K562 (cell line): ENCODE measurements at regions not wholly inside any gene's neighbourhood (a gene's known extent, or its start where the extent isn't known, plus 50 kb on each side); places are given as distances from the start of the nearest gene placed in this dataset.

Source experiments
- BRCA1 ChIP-seq, 2 experiments: fragments of 450-650 bp in 1 of 2; sonication (generic) in 1 of 2; formaldehyde crosslinking in 1 of 2; IDR thresholded peaks; 2 replicates each; pipeline versions ENCODE4 v1.5.0 to v1.6.1; 2017 to 2020; ENCODE audit warnings: mild to moderate bottlenecking in 1 of 2, missing genetic modification reagents in 1 of 2
- CREB1 ChIP-seq, 2 experiments: sonication (generic) in 1 of 2; formaldehyde crosslinking in 1 of 2; IDR thresholded peaks; 2 replicates each; pipeline versions ENCODE4 v1.6.1 to v1.8.0; 2012 to 2022; ENCODE audit warnings: inconsistent platforms in 1 of 2, mild to moderate bottlenecking in 1 of 2, missing genetic modification reagents in 1 of 2, moderate library complexity in 1 of 2
- CTCF ChIP-seq, 3 experiments: IDR thresholded peaks in 2 of 3; conservative IDR thresholded peaks in 1 of 3; 2 replicates each; pipeline ENCODE4 v1.5.1; 2011 to 2012; ENCODE audit warnings: low read length in 3 of 3, mild to moderate bottlenecking in 3 of 3, control low read depth in 2 of 3, improper control_type of control experiment in 1 of 3, inconsistent platforms in 1 of 3, low read depth in 1 of 3, mixed read lengths in 1 of 3, moderate library complexity in 1 of 3; ENCODE audit not compliant: insufficient read depth in 2 of 3
- FOXK1 ChIP-seq: sonication (generic); formaldehyde crosslinking; IDR thresholded peaks from 2 replicates; pipeline ENCODE4 v1.8.0; 2022; ENCODE audit warnings: missing genetic modification reagents, mild to moderate bottlenecking, borderline replicate concordance
- POLR2A ChIP-seq: fragments of 450-650 bp; conservative IDR thresholded peaks from 2 replicates; pipeline ENCODE4 v1.6.1; 2016
- RCOR1 ChIP-seq, 2 experiments: IDR thresholded peaks; 2 replicates each; pipeline ENCODE4 v1.6.1; 2012; ENCODE audit warnings: low read depth in 2 of 2, low read length in 2 of 2, borderline replicate concordance in 1 of 2, improper control_type of control experiment in 1 of 2
- SIN3A ChIP-seq, 2 experiments: fragments of 150-350 bp in 1 of 2; IDR thresholded peaks; 2 replicates each; pipeline ENCODE4 v1.6.1; 2011 to 2016; ENCODE audit warnings: borderline replicate concordance in 2 of 2, low read depth in 2 of 2, low read length in 2 of 2, mild to moderate bottlenecking in 2 of 2, moderate library complexity in 2 of 2; ENCODE audit not compliant: control insufficient read depth in 1 of 2
- SIRT6 ChIP-seq: IDR thresholded peaks from one replicate; pipeline ENCODE4 v1.6.1; 2012; ENCODE audit warnings: low read depth, mild to moderate bottlenecking, control low read depth, inconsistent platforms, low read length, moderate library complexity
- SRSF1 ChIP-seq: fragments of 200-400 bp; formaldehyde crosslinking; IDR thresholded peaks from 2 replicates; pipeline ENCODE4 v1.6.1; 2017; ENCODE audit warnings: mild to moderate bottlenecking, low read depth, low read length, moderate library complexity
- XRCC4 ChIP-seq: IDR thresholded peaks from one replicate; pipeline ENCODE4 v1.6.1; 2011; ENCODE audit not compliant: insufficient read depth, insufficient read length; ENCODE audit errors: extremely low read depth
- ZNF639 ChIP-seq, 2 experiments: fragments of 200-800 bp in 1 of 2; sonication (Bioruptor generic) in 1 of 2; sonication (generic) in 1 of 2; formaldehyde crosslinking in 1 of 2; IDR thresholded peaks in 1 of 2; conservative IDR thresholded peaks in 1 of 2; 2 replicates each; pipeline versions ENCODE4 v1.5.0 to v1.6.1; 2016 to 2020; ENCODE audit warnings: missing compliant biosample characterization in 1 of 2, missing genetic modification characterization in 1 of 2, missing genetic modification reagents in 1 of 2

DNA sequence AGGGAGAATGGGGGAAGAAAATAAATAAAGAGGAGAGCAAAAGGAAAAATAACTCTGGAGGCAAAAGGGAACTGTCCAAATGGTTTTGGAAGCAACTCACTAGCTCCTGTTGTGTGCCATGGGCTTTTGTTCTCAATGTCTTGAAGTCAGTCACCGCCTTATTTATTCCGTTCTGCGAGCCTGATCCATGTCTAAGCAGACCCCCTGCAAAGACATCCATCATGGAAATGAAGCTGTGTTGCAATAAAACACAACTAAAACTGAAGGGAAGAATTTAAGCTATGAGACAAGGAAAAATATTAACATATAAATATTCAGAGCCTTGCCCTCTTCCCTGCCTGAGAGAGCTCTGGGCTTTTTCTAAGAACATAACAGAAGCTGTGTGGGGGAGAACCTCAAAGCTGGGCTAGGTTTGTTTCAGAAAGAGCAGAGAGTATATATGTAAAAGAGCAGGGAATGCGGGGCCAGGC is 373.2 kb upstream of the CNR1 start:
- TF ChIP-seq SIN3A (IDR thresholded peaks at IDR 0.05; ENCODE audit: borderline replicate concordance in 2 of 2, control insufficient read depth in 1 of 2, low read depth in 2 of 2, low read length in 2 of 2), result no peak
- no peak for TF ChIP-seq SRSF1
- TF ChIP-seq BRCA1 (IDR thresholded peaks at IDR 0.05), result no peak
- no peak for TF ChIP-seq BRCA1 (CRISPR knock-in tag; IDR thresholded peaks at IDR 0.05)
- no peak for TF ChIP-seq POLR2A
- TF ChIP-seq ZNF639 (CRISPR knock-in tag; conservative IDR thresholded peaks at IDR 0.05 in 1 of 2, IDR thresholded peaks at IDR 0.05 in 1 of 2), result no peak
- TF ChIP-seq RCOR1 (IDR thresholded peaks at IDR 0.05; ENCODE audit: borderline replicate concordance in 1 of 2, low read depth in 2 of 2, low read length in 2 of 2), result no peak
- no peak for TF ChIP-seq FOXK1 (CRISPR knock-in tag)
- TF ChIP-seq CREB1 (IDR thresholded peaks at IDR 0.05), result no peak
- no peak for TF ChIP-seq CREB1 (CRISPR knock-in tag; IDR thresholded peaks at IDR 0.05)
- TF ChIP-seq SIRT6, result no peak
- TF ChIP-seq XRCC4, result no peak
- no peak for TF ChIP-seq CTCF (IDR thresholded peaks at IDR 0.05 in 2 of 3, conservative IDR thresholded peaks at IDR 0.05 in 1 of 3; ENCODE audit: insufficient read depth in 2 of 3, low read depth in 1 of 3, low read length in 3 of 3)
